K562 (cell line): ENCODE measurements at regions not wholly inside any gene's neighbourhood (a gene's known extent, or its start where the extent isn't known, plus 50 kb on each side); places are given as distances from the start of the nearest gene placed in this dataset.

Source experiments
- ATAC-seq: fragments of 200-7000 bp; cut with Tn5 transposase; 3 replicates; pipeline ENCODE4 v1.9.1; 2020; ENCODE audit warnings: moderate library complexity
- BruUV-seq: library from RNA; stranded (reverse); fragments of 400-500 nt; replicated peaks from 2 replicates; lab custom pipeline; 2021; lab: Mats Ljungman, UMichigan
- CTCF ChIA-PET: fragments of 300-600 bp; formaldehyde crosslinking; extraction: SDS; loops from one replicate; lab custom pipeline; 2021; ENCODE audit warnings: low intra/inter-chr PET ratio; lab: Yijun Ruan, JAX
- POLR2A ChIA-PET: fragments of 300-600, 350-650 bp; sonication (Branson Sonifier 250); formaldehyde crosslinking; extraction: SDS; loops from one replicate; lab custom pipeline; 2021; ENCODE audit warnings: antibody characterized with exemption, inconsistent platforms; lab: Yijun Ruan, JAX
- DNase-seq, 4 experiments: peaks; one replicate each; pipeline versions ENCODE4 v3.0.0 to v3.0.0-alpha.2; 2011 to 2018; ENCODE audit warnings: low spot score in 3 of 4, mixed read lengths in 3 of 4; ENCODE audit errors: extremely low read depth in 1 of 4
- FAIRE-seq: peaks from 2 replicates; lab custom pipeline; 2011; peaks lifted over from hg19 to GRCh38; lab: Jason Lieb, UNC
- H2AFZ ChIP-seq: 2 replicates; pipeline ENCODE4 v1.6.0; 2011; ENCODE audit warnings: low read depth, low read length, control low read depth, inconsistent platforms
- H3K27ac ChIP-seq: fragments of 200-600 bp; 3 replicates; pipeline ENCODE4 v1.8.0; 2011; ENCODE audit warnings: low read depth, mild to moderate bottlenecking, control low read depth, inconsistent platforms, low read length, moderate library complexity, mixed read lengths; ENCODE audit errors: extremely low read depth
- H3K27me3 ChIP-seq, 2 experiments: fragments of 300-600 bp in 1 of 2; 2 replicates in 1 of 2; 3 replicates in 1 of 2; pipeline versions ENCODE4 v1.6.0 to v1.8.0; 2011; ENCODE audit warnings: inconsistent platforms in 2 of 2, low read length in 2 of 2, mild to moderate bottlenecking in 1 of 2, mixed read lengths in 1 of 2, moderate library complexity in 1 of 2; ENCODE audit not compliant: control insufficient read depth in 2 of 2, insufficient read depth in 2 of 2
- H3K36me3 ChIP-seq: fragments of 300-600 bp; 3 replicates; pipeline ENCODE4 v1.8.0; 2011; ENCODE audit warnings: mild to moderate bottlenecking, low read length, inconsistent platforms; ENCODE audit not compliant: control insufficient read depth, insufficient read depth
- H3K4me1 ChIP-seq, 2 experiments: fragments of 200-600 bp in 1 of 2; replicated peaks in 1 of 2; 2 replicates in 1 of 2; 3 replicates in 1 of 2; pipeline versions ENCODE4 v1.5.1 to v1.8.0; 2011; ENCODE audit warnings: inconsistent platforms in 2 of 2, low read length in 2 of 2, mild to moderate bottlenecking in 1 of 2, mixed read lengths in 1 of 2, moderate library complexity in 1 of 2; ENCODE audit not compliant: control insufficient read depth in 2 of 2, insufficient read depth in 2 of 2
- H3K4me2 ChIP-seq: 2 replicates; pipeline ENCODE4 v1.6.1; 2011; ENCODE audit warnings: low read length, control low read depth, inconsistent platforms, mixed read lengths; ENCODE audit not compliant: insufficient read depth
- H3K4me3 ChIP-seq: fragments of 200-600 bp; sonication (generic), shearing (Covaris generic); 2 replicates; pipeline ENCODE4 v1.5.1; 2016; ENCODE audit warnings: control low read depth, inconsistent platforms
- H3K79me2 ChIP-seq: fragments of 200-600 bp; 3 replicates; pipeline ENCODE4 v1.8.0; 2011; ENCODE audit warnings: low read length, inconsistent platforms; ENCODE audit not compliant: control insufficient read depth, insufficient read depth
- H3K9ac ChIP-seq, 2 experiments: 2 replicates each; pipeline versions ENCODE4 v1.6.0 to v1.6.1; 2011; ENCODE audit warnings: low read depth in 2 of 2, low read length in 2 of 2, control low read depth in 1 of 2, inconsistent platforms in 1 of 2, mild to moderate bottlenecking in 1 of 2, mixed read lengths in 1 of 2; ENCODE audit not compliant: insufficient read depth in 1 of 2
- H3K9me1 ChIP-seq: one replicate; pipeline ENCODE4 v1.6.0; 2011; ENCODE audit warnings: inconsistent platforms, mild to moderate bottlenecking, low read length, moderate library complexity; ENCODE audit not compliant: control insufficient read depth, insufficient read depth
- H3K9me3 ChIP-seq: replicated peaks from 2 replicates; pipeline ENCODE4 v1.5.1; 2011; ENCODE audit warnings: low read depth, low read length, inconsistent platforms; ENCODE audit not compliant: control insufficient read depth, insufficient read depth
- H4K20me1 ChIP-seq: replicated peaks from 2 replicates; pipeline ENCODE4 v1.6.1; 2011; ENCODE audit warnings: low read length, inconsistent platforms, mixed read lengths; ENCODE audit not compliant: control insufficient read depth, insufficient read depth
- ATF2 ChIP-seq: sonication (generic); formaldehyde crosslinking; IDR thresholded peaks from 2 replicates; pipeline ENCODE4 v1.8.1; 2022; ENCODE audit warnings: missing genetic modification reagents
- C11orf30 ChIP-seq: fragments of 450-650 bp; IDR thresholded peaks from 2 replicates; pipeline ENCODE4 v1.6.1; 2016; ENCODE audit warnings: low read depth, mild to moderate bottlenecking
- CREB3 ChIP-seq: fragments of 450-650 bp; conservative IDR thresholded peaks from 2 replicates; pipeline ENCODE4 v1.6.1; 2016; ENCODE audit warnings: missing genetic modification characterization, low read depth, mild to moderate bottlenecking, missing compliant biosample characterization, moderate library complexity
- STAT5A ChIP-seq: IDR thresholded peaks from 2 replicates; pipeline ENCODE4 v1.6.1; 2012; ENCODE audit warnings: low read length, inconsistent platforms, borderline replicate concordance
- ZBTB49 ChIP-seq: sonication (generic); formaldehyde crosslinking; IDR thresholded peaks from 2 replicates; pipeline ENCODE4 v1.8.0; 2022; ENCODE audit warnings: missing genetic modification reagents, mild to moderate bottlenecking, borderline replicate concordance
- ZNF316 ChIP-seq: fragments of 450-650 bp; IDR thresholded peaks from 2 replicates; pipeline ENCODE4 v1.6.1; 2016
- WGBS: fragments of 100-300 bp; shearing (Covaris generic); methylation state at CpG from one replicate; pipeline ENCODE4 v1.1.6; 2016; ENCODE audit warnings: low coverage, mixed read lengths; ENCODE audit not compliant: insufficient coverage; ENCODE audit errors: missing lambda C conversion rate; 5-methylcytosine and 5-hydroxymethylcytosine counted together
- in situ Hi-C: fragments of 300-500 bp; cut with MboI; formaldehyde crosslinking; loops from 4 replicates; pipeline ENCODE4 v1.15.0; 2018; ENCODE audit warnings: inconsistent platforms, mixed read lengths
- intact Hi-C: fragments of 100-400 bp; cut with micrococcal nuclease; formaldehyde crosslinking; loops from 2 replicates; pipeline ENCODE4 v1.14.2; 2022

GRCh38 chr4:114272226-114272625, 292.8 kb upstream of the ARSJ start (continued):
- TF ChIP-seq ATF2 (CRISPR knock-in tag) (no peak), STAT5A (no peak), CREB3 (tag) (no peak)

- in situ Hi-C loops (no loop called here), intact Hi-C loops (no loop called here)
- Histone ChIP-seq H2AFZ (no peak overlapping the region), H3K79me2 (no peaks in the 10 kb centered on the region), H3K36me3 (no peaks in the 10 kb centered on the region), H3K9me3 (peaks cover 1% of the 10 kb centered on the region; the same call in 1 of the 2 replicates), H3K9ac (no peak overlapping the region), H3K4me2 (no peak overlapping the region), H3K4me3 (no peak overlapping the region), H3K4me1 (no peaks in the 10 kb centered on the region), H3K27me3 (no peaks in the 10 kb centered on the region), H4K20me1 (no peaks in the 10 kb centered on the region), H3K9me1 (no peaks in the 10 kb centered on the region), H3K27ac (no peak overlapping the region)
- no TSS peak for BruUV-seq
- WGBS: 0% methylated on average over 1 of the region's 1 CpG
- no peak for DNase-seq
- CTCF ChIA-PET: no interaction called here
- no peak for ATAC-seq
- TF ChIP-seq ZNF316 (peak; percentile 34; the same call in 1 of the 2 replicates), C11orf30 (peak; percentile 49; the same call in 1 of the 2 replicates), ZBTB49 (CRISPR knock-in tag) (no peak)
- FAIRE-seq: no peak
- POLR2A ChIA-PET: no interaction called here
Observed at GRCh38 chr4:114273238-114273637, 293.8 kb upstream of the ARSJ start.
